SK-N-MC (cell line): ENCODE measurements at regions not wholly inside any gene's neighbourhood (a gene's known extent, or its start where the extent isn't known, plus 50 kb on each side); places are given as distances from the start of the nearest gene placed in this dataset.

Source experiments
- DNase-seq: peaks from one replicate; pipeline ENCODE4 v3.0.0-alpha.2; 2011; ENCODE audit warnings: low read depth, low spot score
- H3K27ac ChIP-seq: fragments of 200-600 bp; sonication (generic); 2 replicates; pipeline ENCODE4 v1.5.1; 2016; ENCODE audit warnings: mixed run types
- H3K36me3 ChIP-seq: fragments of 200-600 bp; sonication (generic); 2 replicates; pipeline ENCODE4 v1.6.1; 2017; ENCODE audit warnings: antibody characterized with exemption, low read length, mixed read lengths; ENCODE audit not compliant: insufficient read depth
- H3K4me3 ChIP-seq: fragments of 200-600 bp; sonication (generic); 2 replicates; pipeline ENCODE4 v1.5.1; 2016
- H3K9ac ChIP-seq: fragments of 200-600 bp; sonication (generic); 2 replicates; pipeline ENCODE4 v1.8.0; 2017; ENCODE audit warnings: mixed run types, mixed read lengths; ENCODE audit not compliant: insufficient read length
- H3K9me3 ChIP-seq: fragments of 200-600 bp; sonication (generic); 2 replicates; pipeline ENCODE4 v1.6.1; 2017; ENCODE audit warnings: low read depth, mild to moderate bottlenecking, antibody characterized with exemption, low read length, moderate library complexity, mixed read lengths
- EZH2 ChIP-seq: fragments of 200-600 bp; sonication (generic); IDR thresholded peaks from one replicate; pipeline ENCODE4 v1.6.1; 2017; ENCODE audit warnings: antibody characterized with exemption
- FOXP2 ChIP-seq: optimal IDR thresholded peaks from 2 replicates; pipeline ENCODE3; 2011; ENCODE audit warnings: mild to moderate bottlenecking, moderate library complexity; ENCODE audit not compliant: insufficient read depth; ENCODE audit errors: extremely low read length, control extremely low read depth
- POLR2AphosphoS5 ChIP-seq: IDR thresholded peaks from 2 replicates; pipeline ENCODE4 v1.6.1; 2012; ENCODE audit warnings: mild to moderate bottlenecking, low read depth, low read length, borderline replicate concordance

- Histone ChIP-seq H3K9ac (no peak overlapping the region), H3K4me3 (no peak overlapping the region), H3K9me3 (no peaks in the 10 kb centered on the region), H3K36me3 (no peaks in the 10 kb centered on the region), H3K27ac (no peak overlapping the region)
- no peak for DNase-seq
- TF ChIP-seq FOXP2 (no peak), POLR2AphosphoS5 (no peak), EZH2 (no peak)
These were observed 483.5 kb upstream of the PKN2 start for GRCh38 chr1:88200545-88200944.

GRCh38 chr1:88204111-88204510, 480.0 kb upstream of the PKN2 start:
- no peaks in the 10 kb centered on the region for H3K36me3 ChIP-seq
- H3K9ac ChIP-seq, result no peak overlapping the region
- no peak for DNase-seq
- TF ChIP-seq POLR2AphosphoS5, result no peak
- TF ChIP-seq EZH2, result no peak
- TF ChIP-seq FOXP2, result no peak
- no peak overlapping the region for H3K4me3 ChIP-seq
- no peaks in the 10 kb centered on the region for H3K9me3 ChIP-seq
- no peak overlapping the region for H3K27ac ChIP-seq

- H3K4me3 ChIP-seq, result no peak overlapping the region
- TF ChIP-seq POLR2AphosphoS5, result no peak
- H3K9me3 ChIP-seq, result no peaks in the 10 kb centered on the region
- no peak overlapping the region for H3K9ac ChIP-seq
- H3K36me3 ChIP-seq, result no peaks in the 10 kb centered on the region
- no peak overlapping the region for H3K27ac ChIP-seq
- no peak for DNase-seq
These were observed 479.4 kb upstream of the PKN2 start for GRCh38 chr1:88204612-88205167.

GRCh38 chr1:88208389-88208788, 475.7 kb upstream of the PKN2 start:
- no peak overlapping the region for H3K9ac ChIP-seq
- no peaks in the 10 kb centered on the region for H3K36me3 ChIP-seq
- TF ChIP-seq FOXP2 (no peak), POLR2AphosphoS5 (no peak), EZH2 (no peak)
- H3K4me3 ChIP-seq, result no peak overlapping the region
- no peaks in the 10 kb centered on the region for H3K9me3 ChIP-seq
- no peak for DNase-seq
- no peak overlapping the region for H3K27ac ChIP-seq

- TF ChIP-seq POLR2AphosphoS5 (no peak), FOXP2 (no peak), EZH2 (no peak)
- no peak for DNase-seq
- H3K27ac ChIP-seq, result no peak overlapping the region
These were observed 473.8 kb upstream of the PKN2 start for GRCh38 chr1:88210103-88210787.

DNA sequence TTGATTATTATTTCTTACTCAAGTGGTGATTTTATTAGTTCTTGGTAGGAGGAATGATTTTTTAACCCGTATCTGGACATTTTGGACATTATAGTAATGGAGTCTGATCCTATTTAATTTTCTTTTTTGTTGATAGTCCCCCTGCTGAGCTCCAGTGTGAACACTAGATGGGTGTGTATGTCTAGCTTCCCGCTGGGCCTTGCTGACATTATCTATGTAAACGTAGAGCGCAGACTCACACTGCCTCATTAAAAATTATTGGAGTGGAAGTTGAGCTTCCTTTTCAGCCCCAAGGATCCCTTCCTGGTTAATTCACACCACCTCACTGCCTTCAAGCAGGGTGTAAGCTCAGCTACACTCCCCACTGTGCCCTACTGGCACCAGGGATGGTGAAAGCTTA, 467.6 kb upstream of the PKN2 start:
- H3K4me3 ChIP-seq, result no peak overlapping the region
- no peak overlapping the region for H3K9ac ChIP-seq
- H3K9me3 ChIP-seq, result no peaks in the 10 kb centered on the region
- TF ChIP-seq POLR2AphosphoS5, result no peak
- no peak overlapping the region for H3K27ac ChIP-seq
- no peak for DNase-seq
- no peaks in the 10 kb centered on the region for H3K36me3 ChIP-seq

More at GRCh38 chr1:88210103-88210787, 473.8 kb upstream of the PKN2 start:
- Histone ChIP-seq H3K36me3 (no peaks in the 10 kb centered on the region), H3K4me3 (no peak overlapping the region), H3K9me3 (no peaks in the 10 kb centered on the region), H3K9ac (no peak overlapping the region)

GRCh38 chr1:88217386-88217785, 466.7 kb upstream of the PKN2 start:
- H3K36me3 ChIP-seq, result no peaks in the 10 kb centered on the region
- no peak for DNase-seq
- H3K9me3 ChIP-seq, result no peaks in the 10 kb centered on the region
- H3K27ac ChIP-seq, result no peak overlapping the region
- H3K9ac ChIP-seq, result no peak overlapping the region
- TF ChIP-seq FOXP2 (no peak), EZH2 (no peak), POLR2AphosphoS5 (no peak)
- no peak overlapping the region for H3K4me3 ChIP-seq

DNA sequence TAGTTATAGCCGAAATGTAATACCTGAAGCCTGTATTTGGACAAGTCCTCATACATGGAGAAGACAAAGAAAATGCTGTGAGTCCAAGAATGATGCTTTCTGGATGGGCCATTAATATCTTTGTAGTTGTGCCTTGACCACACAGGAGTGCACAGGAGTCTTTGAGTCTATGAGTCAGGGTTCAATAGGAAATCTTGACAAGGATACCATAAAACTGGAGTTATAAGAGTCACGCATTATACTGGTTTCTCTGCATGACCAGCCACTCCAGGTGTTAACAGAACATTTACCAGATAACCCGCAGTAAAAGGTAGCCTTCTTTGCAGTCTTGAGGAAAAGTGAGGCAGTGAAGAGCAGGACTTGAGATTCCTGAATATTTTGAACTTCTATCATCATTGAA, 464.6 kb upstream of the PKN2 start:
- no peaks in the 10 kb centered on the region for H3K9me3 ChIP-seq
- no peaks in the 10 kb centered on the region for H3K36me3 ChIP-seq
- H3K27ac ChIP-seq, result no peak overlapping the region
- TF ChIP-seq POLR2AphosphoS5, result no peak
- no peak overlapping the region for H3K9ac ChIP-seq
- DNase-seq, result no peak
- H3K4me3 ChIP-seq, result no peak overlapping the region

DNA sequence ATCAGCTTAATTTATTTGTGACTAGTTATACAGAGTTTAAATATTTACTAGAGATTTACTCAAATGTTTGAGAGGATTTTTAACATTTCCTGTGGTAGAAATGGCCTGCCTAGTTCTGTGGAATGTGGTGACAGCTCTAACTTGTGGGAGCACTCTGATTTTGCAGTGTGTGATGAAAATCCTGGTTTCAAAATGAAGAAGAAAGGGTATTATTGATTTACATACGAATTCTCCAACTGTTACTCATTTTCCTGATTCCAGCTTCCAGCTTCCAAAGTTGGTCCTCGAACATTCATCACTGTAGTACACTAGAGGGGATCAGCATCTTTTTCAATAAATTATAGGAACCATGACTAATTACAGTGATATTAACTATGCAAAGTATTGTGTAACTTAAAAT, 462.7 kb upstream of the PKN2 start:
- TF ChIP-seq POLR2AphosphoS5, result no peak
- TF ChIP-seq EZH2, result no peak
- TF ChIP-seq FOXP2, result no peak
- H3K27ac ChIP-seq, result no peak overlapping the region

More for the DNA sequence above, 462.7 kb upstream of the PKN2 start:
- no peak overlapping the region for H3K9ac ChIP-seq
- no peaks in the 10 kb centered on the region for H3K9me3 ChIP-seq
- no peak for DNase-seq
- no peaks in the 10 kb centered on the region for H3K36me3 ChIP-seq
- no peak overlapping the region for H3K4me3 ChIP-seq
